ENCODE measurements at regions not wholly inside any gene's neighbourhood (a gene's known extent, or its start where the extent isn't known, plus 50 kb on each side); places are given as distances from the start of the nearest gene placed in this dataset.

DNA sequence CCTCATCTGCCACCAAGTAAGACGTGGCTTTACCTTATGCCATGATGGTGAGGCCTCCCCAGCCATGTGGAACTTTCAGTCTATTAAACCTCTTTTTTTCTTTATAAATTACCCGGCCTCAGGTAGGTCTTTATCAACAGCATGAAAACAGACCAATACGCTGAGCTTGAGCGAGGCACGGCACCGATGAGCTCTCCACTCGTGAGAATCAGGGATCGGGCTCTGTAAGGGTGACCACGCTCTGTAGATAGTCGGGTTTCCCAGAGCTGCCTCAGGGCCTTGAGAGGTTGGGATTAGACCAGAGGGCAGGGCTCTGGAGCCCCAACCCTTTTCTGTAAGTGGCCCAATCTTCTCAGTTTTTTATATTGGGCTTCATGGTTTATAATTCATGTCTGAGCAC, 360.3 kb upstream of the MYT1L start:
- DNase-seq (ENCODE audit: low read depth), result no peak

DNA sequence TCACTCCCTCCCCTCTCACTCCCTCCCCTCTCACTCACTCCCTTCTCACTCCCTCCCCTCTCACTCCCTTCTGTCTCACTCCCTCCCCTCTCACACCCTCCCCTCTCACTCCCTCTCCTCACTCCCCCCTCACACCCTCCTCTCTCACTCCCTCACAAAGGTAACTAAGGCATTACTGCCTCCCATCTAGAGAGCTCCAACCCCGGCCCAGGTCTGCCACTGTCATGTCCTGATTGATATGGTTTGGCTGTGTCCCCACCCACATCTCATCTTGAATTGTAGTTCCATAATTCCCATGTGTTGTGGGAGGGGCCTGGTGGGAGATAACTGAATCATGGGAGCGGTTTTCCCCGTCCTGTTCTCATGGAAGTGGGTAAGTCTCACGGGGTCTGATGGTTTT, 359.9 kb upstream of the MYT1L start:
- no peak for DNase-seq (ENCODE audit: low read depth)

DNA sequence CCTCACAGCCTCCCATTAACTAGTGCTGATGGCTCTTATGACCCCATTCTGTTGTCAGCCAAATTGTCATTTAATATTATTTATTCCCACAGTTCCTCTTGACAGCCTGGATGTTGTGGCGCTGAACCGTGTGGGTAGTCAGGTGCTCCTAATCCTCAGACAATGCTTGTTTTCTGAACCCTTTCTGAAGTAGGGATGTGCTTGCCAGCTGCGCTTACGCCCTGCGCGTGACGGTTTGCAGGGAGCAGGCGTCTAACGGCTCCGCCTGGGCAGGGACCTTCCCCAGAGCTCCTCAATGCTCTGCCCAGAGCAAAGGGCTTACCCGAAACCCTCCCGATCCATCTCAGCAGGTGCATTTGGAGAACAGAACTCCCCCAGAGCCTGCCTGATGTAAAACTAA, 358.2 kb upstream of the MYT1L start:
- no peak for DNase-seq (ENCODE audit: low read depth)

DNA sequence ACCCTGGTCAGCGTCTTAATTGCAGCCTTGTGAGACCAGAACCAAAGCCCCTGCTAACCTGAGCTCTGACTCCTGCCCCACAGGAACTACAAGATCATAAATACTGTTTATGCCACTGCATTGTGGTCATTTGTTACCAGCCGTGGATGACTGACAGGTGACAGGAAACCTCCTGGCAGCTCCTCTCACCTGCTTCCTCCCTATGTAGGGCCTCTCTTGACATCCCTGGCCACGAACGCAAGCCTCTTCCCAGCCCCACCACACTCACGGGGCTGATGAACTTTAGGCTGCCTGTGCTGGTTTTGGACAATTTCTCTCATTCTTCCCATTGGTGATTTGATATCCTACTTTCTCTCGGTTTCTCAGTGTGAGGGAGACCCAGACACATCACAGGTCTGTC, 357.2 kb upstream of the MYT1L start:
- no peak for DNase-seq (ENCODE audit: low read depth)

DNA sequence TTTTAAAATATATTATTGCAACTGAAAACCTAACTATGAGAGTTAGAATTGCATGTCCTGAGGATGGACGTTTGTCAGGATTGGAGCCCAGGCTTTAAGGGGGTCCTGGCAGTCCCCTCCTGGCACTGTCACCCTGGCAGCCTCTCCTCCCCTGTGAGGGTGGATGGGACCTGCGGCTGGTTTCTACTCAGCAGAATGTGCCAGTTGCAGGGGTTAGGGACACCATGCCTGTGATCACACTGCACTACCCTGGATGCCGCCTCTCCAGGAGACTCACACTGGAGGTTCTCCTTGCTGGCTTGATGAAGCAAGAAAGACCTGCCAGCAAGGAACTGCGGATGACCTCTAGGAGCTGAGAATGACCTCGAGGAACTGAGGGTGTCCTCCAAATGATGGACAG, 356.7 kb upstream of the MYT1L start:
- no peak for DNase-seq (ENCODE audit: low read depth)

DNA sequence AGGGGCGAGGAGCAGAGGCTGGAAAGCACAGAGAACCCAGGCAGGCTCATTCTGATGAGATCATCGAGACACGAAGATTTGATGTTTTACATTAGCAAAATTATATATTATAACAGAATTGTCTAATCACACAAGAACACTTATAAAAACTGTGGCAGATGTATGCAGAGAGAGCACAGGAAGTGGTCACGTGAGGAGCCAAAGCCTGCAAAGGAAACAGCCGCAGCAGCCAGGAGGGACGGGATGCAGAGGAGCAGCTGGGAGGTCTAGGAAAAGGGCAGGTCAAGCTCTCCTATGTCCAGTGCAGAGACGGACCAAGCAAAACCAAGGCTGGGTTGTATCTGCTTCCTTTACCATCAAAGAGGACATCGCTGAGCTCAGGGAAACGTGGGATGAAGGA, 355.1 kb upstream of the MYT1L start:
- DNase-seq (ENCODE audit: low read depth), result no peak

DNA sequence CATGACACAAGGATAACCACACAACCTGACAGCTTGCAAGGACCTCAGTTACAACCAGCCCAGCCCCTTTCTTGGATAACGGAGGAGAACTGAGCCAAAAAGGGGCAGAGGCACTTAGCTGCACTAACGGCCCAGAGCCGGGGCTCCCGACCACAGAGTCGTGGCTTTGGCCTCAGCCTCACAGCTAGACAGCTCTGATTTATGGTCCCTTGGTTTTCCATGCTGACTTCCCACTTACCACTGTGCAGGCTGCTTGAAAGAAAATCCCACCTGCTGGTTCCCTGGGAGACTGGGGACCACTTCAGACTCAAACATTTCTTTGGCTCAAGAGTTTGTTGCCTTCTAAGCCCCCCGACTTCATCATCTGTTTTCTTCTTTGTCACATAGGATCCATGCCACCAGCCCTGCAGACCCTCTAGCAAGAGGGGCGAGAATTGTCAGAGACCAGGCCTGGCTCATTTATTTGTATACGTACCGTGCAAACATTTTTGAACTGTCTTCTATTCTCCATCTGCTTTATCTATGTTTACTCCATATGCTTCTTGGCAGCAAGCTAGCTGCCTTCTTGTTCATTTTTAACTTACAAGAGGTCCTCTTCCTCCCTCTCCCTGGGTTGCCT, 352.6 kb upstream of the MYT1L start:
- no peak for DNase-seq (ENCODE audit: low read depth)

DNA sequence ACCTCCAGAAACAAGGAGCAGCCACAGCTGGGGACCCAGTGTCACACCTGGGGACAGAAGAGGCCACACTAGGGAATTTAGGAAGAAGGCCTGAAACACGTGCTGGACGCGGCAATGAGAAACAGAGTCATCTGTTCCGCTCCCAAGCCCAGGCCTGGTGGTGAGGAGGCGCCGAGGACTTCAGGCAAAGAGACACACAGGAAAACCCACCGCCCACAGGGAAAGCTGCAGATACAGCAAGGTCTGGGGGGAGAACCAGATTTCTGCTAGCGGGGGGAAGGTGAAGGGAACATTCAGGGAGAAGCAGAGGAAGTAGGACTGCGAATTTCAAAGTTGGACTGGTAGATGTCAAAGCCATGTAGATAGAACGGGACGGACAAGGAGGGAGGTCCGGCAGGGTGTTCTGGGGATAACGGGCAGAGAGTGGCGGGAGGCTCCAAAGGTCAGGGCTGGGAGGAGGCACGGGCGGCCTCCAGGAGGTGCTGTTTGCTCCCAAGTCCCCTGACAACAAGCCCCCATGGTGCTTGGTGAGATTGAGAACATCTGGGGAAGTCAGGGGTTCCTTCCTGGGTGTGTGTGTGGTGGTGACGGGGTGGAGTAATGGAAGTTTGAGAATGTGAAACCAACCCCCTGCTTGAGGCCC, 351.7 kb upstream of the MYT1L start:
- no peak for DNase-seq (ENCODE audit: low read depth)

DNA sequence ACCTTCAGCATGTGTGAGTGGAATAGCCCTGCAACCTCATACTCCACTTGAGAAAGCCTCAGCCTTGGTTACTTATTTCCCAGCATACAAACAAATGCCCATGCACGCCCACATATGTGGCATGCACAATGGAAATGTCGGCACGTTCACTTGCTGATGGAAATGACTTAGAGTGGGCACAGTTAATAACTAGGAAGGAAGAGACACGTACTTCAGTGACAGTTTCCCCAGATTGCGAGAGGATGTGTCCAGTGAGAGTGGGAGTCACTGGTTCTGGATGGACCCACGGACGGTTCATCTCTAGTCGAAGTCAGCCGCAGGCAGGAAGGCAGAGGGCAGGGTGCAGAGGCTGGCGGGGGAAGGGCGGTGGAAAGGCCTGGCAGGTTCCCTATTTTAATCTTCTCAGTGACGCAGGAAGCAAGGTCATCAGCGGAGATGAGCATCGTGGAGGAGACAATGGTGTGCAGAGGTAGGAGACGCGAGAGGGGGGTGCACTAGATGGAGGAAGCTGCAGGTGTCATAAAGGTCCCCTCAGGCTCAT, 350.7 kb upstream of the MYT1L start:
- no peak for DNase-seq (ENCODE audit: low read depth)

DNA sequence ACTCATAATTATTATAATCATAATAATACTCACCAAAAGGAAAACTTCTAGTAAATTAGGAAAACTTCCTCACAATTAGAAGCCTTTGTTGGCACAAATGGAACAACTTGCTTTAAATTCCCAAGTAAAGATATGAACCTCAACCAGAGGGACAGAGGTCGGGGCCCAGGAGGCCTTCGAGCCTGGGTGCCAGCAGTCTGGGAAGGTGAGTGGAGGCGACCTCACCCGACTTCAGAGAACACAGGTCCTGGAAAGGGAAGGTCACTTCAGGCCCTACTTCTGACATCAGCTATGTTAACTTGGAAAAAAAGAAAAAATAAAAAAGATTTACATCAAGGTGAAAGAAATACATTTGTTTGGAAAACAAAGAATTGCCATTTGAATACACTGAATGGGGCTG, 350.0 kb upstream of the MYT1L start:
- no peak for DNase-seq (ENCODE audit: low read depth)

DNA sequence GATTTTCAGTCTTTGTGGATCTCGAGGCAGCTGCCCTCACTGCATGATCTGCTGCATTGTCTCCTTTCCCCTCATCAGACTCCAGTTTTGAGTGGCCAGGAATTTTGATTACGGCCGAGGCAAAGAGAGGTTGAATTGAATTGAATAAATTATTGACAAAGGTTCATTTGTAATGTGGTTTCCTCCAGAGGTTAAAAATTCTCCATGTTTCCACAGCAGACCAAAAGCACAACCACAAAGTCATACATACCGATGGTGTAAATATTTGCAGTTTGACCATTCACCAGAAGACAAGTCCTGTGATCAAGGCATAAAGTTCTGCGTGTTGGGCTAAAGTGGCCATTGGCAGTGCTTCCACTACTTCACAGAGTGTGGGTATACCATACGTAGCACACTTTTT, 343.8 kb upstream of the MYT1L start:
- no peak for DNase-seq (ENCODE audit: low read depth)

DNA sequence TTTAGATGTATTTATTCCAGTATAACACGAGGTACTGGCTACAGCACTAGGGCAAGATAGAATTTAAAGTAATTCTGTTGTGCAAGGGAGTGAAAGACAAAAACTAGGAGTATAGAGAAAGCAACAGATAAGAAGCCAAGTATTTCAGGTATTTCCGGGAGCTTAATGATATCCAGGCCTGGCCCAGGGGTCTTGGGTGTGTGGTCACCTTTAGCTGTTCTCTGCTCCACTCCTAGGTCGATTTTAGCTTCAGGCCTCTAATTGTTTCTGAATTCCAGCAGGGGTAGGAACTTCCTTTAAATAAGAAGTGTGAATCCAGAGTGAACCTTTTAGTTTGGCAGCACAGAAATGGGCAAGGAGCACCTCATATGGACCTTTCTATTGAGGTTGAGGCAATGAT, 342.3 kb upstream of the MYT1L start:
- DNase-seq (ENCODE audit: low read depth), result no peak

DNA sequence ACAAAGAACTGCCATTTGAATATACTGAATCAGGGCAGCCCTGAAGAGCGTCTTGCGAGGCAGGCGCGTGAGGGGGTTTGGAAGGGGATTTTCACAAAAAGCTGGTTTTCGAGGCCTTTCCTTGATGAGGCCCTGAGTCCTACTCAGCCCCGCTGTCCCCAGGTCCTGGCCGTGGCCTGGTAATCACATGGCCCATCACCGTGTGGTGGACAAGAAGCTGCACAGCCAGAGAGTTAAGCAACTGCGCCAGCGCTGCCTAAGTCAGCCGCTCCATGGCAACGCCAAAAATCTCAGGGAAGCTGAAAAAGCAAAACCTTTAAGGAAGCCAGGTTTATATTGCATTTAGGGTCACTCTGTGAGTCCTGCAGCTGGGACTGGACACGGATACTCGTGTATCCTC, 341.2 kb upstream of the MYT1L start:
- DNase-seq (ENCODE audit: low read depth), result no peak

DNA sequence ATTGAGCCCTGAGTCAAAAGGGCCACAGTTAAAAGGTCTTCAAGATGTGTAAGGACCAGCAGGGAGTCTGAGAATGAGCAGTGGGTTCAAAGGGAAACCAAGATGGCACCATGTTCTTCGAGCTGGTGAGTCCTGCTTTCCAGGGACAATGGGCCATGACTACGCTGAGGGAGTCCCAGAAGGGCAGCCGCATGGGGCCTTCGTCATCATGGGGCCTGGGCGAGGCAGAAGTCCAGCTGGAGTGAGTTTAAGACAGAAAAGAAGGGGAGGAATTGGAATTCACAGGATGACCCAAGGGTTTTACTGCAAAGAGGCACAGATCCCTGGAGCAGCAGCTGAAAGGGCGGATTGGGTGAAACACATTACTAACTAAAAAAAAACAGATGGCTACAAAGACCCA, 340.8 kb upstream of the MYT1L start:
- no peak for DNase-seq (ENCODE audit: low read depth)

DNA sequence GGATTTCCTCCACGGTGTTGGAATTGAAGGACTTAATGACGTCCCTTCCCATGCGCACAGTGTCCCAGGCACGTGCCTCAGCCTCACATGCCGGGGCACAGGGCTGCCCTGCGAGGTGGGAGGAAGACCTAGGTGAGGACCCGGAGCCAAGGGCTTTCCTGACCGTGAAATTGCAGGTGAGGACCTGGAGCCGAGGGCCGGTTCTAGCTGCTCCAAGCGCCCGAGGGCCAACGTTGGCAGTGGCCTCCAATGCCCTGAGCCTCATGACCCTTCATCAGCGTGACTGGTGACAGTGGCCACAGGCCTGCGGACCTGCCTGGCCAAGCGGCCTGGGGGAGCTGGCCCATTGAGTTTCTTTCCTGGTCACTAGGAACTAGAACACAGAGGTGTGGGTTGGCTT, 338.2 kb upstream of the MYT1L start:
- DNase-seq (ENCODE audit: low read depth), result no peak

DNA sequence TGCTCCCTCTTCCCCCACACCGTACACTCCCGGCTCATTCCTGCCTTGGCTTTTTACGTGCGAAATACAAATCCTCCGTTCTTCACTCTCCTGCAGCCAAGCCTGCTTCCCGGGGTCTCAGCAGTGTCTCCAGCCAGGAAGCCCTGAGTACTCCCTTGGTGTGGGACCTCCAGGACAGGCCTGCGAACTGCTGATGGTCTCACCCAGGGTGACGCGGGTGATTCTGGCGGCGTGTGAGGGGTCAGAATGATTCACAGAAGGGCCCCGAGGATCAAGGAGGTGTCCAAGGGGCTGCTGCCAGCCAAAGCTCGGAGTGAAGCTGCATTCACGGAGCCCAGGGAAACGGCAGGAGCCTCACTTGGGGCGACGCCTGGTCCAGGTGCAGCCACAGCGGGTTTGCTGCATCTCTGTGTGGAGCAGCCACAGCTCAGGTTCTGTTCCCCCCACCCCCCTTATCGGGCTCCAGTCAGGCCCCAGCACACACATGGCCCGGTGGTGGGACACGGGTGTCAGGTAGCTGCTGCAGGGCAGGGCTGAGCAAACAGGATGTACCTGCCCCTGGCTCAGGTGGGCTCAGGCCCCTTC, 337.7 kb upstream of the MYT1L start:
- no peak for DNase-seq (ENCODE audit: low read depth)

DNA sequence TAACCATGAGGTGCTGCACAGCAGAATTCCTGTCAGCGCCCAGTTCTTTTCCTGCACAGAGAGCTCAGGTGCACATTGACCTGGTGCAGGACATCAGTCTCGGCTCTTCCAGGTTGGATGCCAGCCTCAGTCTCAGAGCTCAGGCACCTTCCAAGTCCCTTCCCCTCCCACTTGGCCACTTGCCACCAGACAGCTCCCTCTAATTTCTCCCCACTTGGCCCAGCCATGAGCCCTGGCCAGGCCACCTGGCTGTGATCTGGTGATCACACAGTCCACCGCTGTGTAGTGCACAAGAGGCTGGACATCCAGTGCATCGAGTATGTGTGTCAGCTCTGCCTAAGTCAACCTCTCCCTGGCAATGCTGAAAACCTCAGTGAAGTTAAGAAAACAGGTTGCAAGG, 336.6 kb upstream of the MYT1L start:
- DNase-seq (ENCODE audit: low read depth), result no peak

DNA sequence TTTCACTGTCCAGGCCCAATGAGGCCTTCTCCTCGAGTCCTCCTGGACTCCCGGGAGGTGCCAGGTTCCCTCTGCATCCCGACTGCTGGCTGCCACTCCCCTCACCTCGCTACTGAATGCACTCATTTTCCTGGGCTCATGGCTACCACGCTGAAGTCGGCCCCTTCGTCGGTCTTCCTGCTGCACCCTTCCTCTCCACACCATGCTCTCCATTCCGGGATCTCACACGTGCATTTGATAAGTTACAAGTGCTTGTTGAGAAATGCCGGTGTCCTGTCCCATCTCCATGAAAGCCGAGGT, 334.7 kb upstream of the MYT1L start:
- no peak for DNase-seq (ENCODE audit: low read depth)

DNA sequence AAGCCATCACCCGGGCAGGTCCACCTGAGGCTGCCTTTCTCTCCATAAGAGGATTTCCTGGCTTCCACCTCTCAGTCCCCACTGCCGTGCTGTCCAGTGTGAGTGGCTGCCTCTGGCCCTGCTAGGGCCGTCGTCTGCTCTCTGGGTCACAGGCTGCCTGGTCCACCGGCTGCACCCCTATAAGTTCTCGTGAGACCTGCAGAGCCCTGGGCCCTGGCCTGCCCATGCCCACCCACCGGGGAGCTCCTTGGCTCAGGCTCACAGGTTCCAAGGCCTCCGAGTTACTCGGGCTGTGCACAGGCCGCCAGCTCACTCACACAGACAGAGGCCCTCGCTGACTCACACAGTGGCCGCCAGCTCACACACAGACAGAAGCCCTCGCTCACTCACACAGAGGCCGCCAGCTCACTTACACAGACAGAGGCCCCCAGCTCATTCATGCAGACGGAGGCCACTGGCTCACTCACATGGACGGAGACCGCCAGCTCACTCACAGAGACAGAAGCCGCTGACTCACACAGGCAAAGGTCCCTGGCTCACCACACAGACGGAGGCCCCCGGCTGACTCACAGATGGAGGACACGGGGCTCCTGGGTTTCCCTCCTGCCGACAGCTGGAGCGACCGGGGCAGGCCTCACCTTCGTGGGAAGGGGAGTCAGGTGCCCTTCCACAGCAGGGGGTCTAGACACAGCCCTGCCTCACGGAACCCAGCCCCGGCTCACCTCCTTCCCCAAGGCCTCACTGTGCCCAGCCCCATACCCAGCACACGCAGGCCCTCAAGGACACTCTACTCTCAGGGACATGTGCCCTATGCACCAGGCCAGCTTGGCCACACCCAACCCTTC, 334.1 kb upstream of the MYT1L start:
- peak; percentile 3 for DNase-seq (ENCODE audit: low read depth)

DNA sequence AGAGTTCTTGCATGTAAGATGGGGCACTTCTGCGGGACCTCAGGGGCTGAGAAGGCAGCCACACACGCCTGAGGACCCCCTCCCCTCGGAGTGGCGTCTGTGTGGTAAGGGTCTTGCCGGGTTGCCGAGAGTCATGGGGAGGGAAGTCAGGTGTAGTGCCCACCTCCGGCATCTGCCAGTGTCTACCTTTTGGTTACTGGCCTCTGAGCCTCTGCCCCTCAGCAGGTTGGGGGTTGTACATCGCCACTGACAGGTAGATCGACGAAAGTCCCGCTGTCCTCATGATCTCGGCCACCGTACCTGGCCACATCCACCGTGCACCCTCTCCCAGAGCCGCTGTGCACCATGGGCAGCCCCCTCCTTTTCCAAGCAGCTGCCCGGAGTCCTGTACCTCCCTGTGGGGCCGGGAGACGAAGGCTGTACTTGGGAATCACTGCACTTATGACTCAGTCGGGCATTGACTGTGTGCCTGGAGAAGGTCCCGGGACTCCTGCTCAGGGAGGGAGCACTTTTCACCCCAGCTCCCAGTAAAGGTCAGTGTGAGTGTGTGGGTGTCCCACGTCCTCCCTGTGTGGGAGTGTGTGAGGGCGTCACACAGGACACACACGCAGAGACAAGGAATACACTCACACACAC, 332.4 kb upstream of the MYT1L start:
- DNase-seq (ENCODE audit: low read depth), result no peak

DNA sequence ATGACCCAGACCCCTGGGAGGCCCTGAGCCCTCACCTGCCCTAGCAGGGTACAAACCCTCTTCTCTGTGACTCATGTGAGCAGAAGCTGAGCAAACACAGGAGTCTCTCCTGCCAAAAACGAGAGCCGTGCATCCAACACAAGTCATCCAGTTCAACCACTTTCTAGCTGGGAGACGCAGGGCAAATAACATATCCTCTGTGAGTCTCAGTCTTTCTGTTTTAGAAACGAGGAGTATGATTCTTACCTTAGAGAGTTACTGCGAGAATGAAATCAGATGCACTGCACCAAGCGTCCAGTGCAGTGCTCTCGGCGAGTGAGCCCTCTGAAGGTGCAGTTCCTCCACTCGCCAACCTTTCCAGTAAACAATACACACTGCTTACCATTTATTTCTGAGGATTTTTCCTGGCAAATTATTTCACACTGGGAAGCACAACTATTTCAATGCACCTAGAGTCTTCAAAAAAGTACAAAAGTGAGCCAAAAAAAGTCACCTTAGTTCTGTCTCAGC, 331.8 kb upstream of the MYT1L start:
- DNase-seq (ENCODE audit: low read depth), result no peak
